ENCODE measurements at regions not wholly inside any gene's neighbourhood (a gene's known extent, or its start where the extent isn't known, plus 50 kb on each side); places are given as distances from the start of the nearest gene placed in this dataset.

DNA sequence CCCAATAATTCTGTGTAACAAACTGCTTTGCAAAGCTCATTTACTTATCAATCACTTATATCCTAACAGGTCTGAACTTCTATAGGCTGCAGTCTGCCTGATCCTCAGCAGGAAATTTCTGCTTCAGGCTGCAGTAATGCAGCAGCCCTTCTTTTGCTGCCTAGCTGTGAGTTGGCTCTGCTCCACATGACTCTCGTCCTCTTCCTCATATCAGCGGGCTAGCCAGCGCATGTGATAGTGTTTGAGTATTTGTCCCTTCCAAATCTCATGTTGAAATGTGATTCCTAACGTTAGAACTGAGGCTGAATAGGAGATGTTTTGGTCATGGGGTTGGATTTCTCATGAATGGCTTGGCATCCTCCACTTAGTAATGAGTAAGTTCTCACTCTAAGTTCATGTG lies 387.8 kb downstream of the SEMA3D start:
- Histone ChIP-seq H3K79me2 (ENCODE audit: insufficient read depth, low read depth, low read length) (no peaks in the 10 kb centered on the region), H3K27ac (ENCODE audit: low read depth, low read length, poor library complexity, severe bottlenecking) (no peak overlapping the region), H3K9me2 (ENCODE audit: insufficient read depth, low read length) (no peaks in the 10 kb centered on the region), H3K9me3 (ENCODE audit: low read length) (no peaks in the 10 kb centered on the region), H3K4me2 (ENCODE audit: low read length) (no peak overlapping the region), H3K4me1 (ENCODE audit: insufficient read depth, low read length, poor library complexity, severe bottlenecking) (no peaks in the 10 kb centered on the region), H2AFZ (ENCODE audit: low read length) (no peak overlapping the region), H4K20me1 (ENCODE audit: insufficient read depth, low read length) (no peaks in the 10 kb centered on the region), H3K36me3 (ENCODE audit: insufficient read depth, low read length) (no peaks in the 10 kb centered on the region), H3K4me3 (ENCODE audit: low read depth, low read length, poor library complexity, severe bottlenecking) (no peak overlapping the region)
- no peak for TF ChIP-seq EZH2phosphoT487 (IDR thresholded peaks at IDR 0.05; ENCODE audit: borderline replicate concordance, low read depth, low read length)
- TF ChIP-seq, protein P1, sequence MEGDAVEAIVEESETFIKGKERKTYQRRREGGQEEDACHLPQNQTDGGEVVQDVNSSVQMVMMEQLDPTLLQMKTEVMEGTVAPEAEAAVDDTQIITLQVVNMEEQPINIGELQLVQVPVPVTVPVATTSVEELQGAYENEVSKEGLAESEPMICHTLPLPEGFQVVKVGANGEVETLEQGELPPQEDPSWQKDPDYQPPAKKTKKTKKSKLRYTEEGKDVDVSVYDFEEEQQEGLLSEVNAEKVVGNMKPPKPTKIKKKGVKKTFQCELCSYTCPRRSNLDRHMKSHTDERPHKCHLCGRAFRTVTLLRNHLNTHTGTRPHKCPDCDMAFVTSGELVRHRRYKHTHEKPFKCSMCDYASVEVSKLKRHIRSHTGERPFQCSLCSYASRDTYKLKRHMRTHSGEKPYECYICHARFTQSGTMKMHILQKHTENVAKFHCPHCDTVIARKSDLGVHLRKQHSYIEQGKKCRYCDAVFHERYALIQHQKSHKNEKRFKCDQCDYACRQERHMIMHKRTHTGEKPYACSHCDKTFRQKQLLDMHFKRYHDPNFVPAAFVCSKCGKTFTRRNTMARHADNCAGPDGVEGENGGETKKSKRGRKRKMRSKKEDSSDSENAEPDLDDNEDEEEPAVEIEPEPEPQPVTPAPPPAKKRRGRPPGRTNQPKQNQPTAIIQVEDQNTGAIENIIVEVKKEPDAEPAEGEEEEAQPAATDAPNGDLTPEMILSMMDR (conservative IDR thresholded peaks at IDR 0.05; ENCODE audit: low read length) = no peak
- intact Hi-C loops (cut with micrococcal nuclease; ENCODE audit: unreplicated experiment) = no loop called here
- ChIA-PET POLR2A (interaction anchor here (1.4 to 1.5 kb wide), 2 partner anchors 10 to 14 kb away, joined by 3 to 4 read pairs; no protein-coding TSS in a partner anchor), CTCF (ENCODE audit: unreplicated experiment) (no interaction called here)
- no peak for DNase-seq (ENCODE audit: low spot score)
- BruUV-seq (replicated peaks) = no TSS peak

DNA sequence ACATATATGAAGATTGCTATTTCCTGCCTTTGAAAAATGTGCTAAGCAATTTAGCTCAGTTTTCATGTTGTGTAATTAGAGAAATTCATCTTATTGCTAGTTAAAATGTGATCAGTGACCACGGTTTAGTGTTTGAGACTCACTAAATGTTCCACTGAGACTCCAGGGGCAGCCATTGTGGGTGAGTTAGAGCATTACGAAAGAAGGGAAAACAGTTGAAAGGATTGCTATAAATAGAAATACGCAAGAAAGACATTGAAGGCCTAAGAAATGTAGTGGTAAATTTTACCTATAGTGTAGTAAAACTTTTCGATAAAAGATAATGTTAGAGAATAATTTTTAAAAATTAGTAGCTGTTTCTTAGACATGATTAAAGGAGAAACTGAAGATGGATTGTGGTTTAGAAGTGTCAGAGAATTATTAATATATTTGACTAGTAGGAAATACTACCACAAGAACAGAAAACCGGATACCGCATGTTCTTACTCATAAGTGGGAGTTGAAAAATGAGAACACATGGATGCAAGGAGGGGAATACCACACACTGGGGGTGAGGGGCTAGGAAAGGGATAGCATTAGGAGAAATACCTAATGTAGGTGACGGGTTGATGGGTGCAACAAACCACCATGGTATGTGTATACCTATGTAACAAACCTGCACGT lies 394.5 kb downstream of the SEMA3D start:
- TF ChIP-seq, protein P1 (conservative IDR thresholded peaks at IDR 0.05; ENCODE audit: low read length) = no peak
- TF ChIP-seq EZH2phosphoT487 (IDR thresholded peaks at IDR 0.05; ENCODE audit: borderline replicate concordance, low read depth, low read length) = no peak
- no peak overlapping the region for H3K27ac ChIP-seq (ENCODE audit: low read depth, low read length, poor library complexity, severe bottlenecking)
- DNase-seq (ENCODE audit: low spot score) = no peak
- H3K4me3 ChIP-seq (ENCODE audit: low read depth, low read length, poor library complexity, severe bottlenecking) = no peak overlapping the region
- H3K4me1 ChIP-seq (ENCODE audit: insufficient read depth, low read length, poor library complexity, severe bottlenecking) = no peaks in the 10 kb centered on the region
- H3K36me3 ChIP-seq (ENCODE audit: insufficient read depth, low read length) = no peaks in the 10 kb centered on the region
- no peaks in the 10 kb centered on the region for H3K9me2 ChIP-seq (ENCODE audit: insufficient read depth, low read length)
- no peaks in the 10 kb centered on the region for H3K79me2 ChIP-seq (ENCODE audit: insufficient read depth, low read depth, low read length)
- no TSS peak for BruUV-seq (replicated peaks)
- no peaks in the 10 kb centered on the region for H3K9me3 ChIP-seq (ENCODE audit: low read length)
- ChIA-PET CTCF (ENCODE audit: unreplicated experiment) (no interaction called here), POLR2A (interaction anchor here (0.7 to 1.3 kb wide), 2 partner anchors 21 to 145 kb away, joined by 3 read pairs; no protein-coding TSS in a partner anchor)
- H3K4me2 ChIP-seq (ENCODE audit: low read length) = no peak overlapping the region
- no peak overlapping the region for H2AFZ ChIP-seq (ENCODE audit: low read length)
- intact Hi-C loops (cut with micrococcal nuclease; ENCODE audit: unreplicated experiment) = no loop called here
- no peaks in the 10 kb centered on the region for H4K20me1 ChIP-seq (ENCODE audit: insufficient read depth, low read length)

GRCh38 chr7:84790882-84791281 lies 396.0 kb downstream of the SEMA3D start:
- intact Hi-C loops (cut with micrococcal nuclease; ENCODE audit: unreplicated experiment) = no loop called here
- Histone ChIP-seq H3K36me3 (ENCODE audit: insufficient read depth, low read length) (no peaks in the 10 kb centered on the region), H3K27ac (ENCODE audit: low read depth, low read length, poor library complexity, severe bottlenecking) (no peak overlapping the region), H3K4me3 (ENCODE audit: low read depth, low read length, poor library complexity, severe bottlenecking) (no peak overlapping the region), H3K4me1 (ENCODE audit: insufficient read depth, low read length, poor library complexity, severe bottlenecking) (no peaks in the 10 kb centered on the region), H4K20me1 (ENCODE audit: insufficient read depth, low read length) (no peaks in the 10 kb centered on the region), H3K79me2 (ENCODE audit: insufficient read depth, low read depth, low read length) (no peaks in the 10 kb centered on the region), H2AFZ (ENCODE audit: low read length) (no peak overlapping the region), H3K9me2 (ENCODE audit: insufficient read depth, low read length) (no peaks in the 10 kb centered on the region), H3K9me3 (ENCODE audit: low read length) (no peaks in the 10 kb centered on the region), H3K4me2 (ENCODE audit: low read length) (no peak overlapping the region)
- no TSS peak for BruUV-seq (replicated peaks)
- ChIA-PET POLR2A (no interaction called here), CTCF (ENCODE audit: unreplicated experiment) (no interaction called here)
- TF ChIP-seq, protein P1 (conservative IDR thresholded peaks at IDR 0.05; ENCODE audit: low read length) = no peak
- TF ChIP-seq EZH2phosphoT487 (IDR thresholded peaks at IDR 0.05; ENCODE audit: borderline replicate concordance, low read depth, low read length) = no peak
- DNase-seq (ENCODE audit: low spot score) = no peak
